ENCODE measurements at regions not wholly inside any gene's neighbourhood (a gene's known extent, or its start where the extent isn't known, plus 50 kb on each side); places are given as distances from the start of the nearest gene placed in this dataset.

DNA sequence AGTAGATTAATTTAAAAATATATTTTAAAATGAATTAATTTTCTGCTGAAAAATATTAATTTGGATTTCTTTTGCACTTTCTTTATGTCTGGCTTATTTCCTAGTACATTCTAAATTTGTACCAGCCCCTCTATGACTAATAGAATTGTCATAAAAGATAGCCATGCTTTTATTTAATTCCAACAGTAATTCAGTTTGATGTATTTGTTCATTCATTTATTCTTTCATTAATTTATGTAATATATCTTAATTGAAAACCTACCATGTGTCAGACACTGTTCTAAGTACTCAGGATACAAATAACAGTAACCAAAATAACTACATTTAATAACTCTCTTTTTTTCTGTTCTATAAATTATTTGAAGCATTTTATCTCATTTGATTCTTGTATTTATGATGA lies 264.0 kb upstream of the CCDC179 start:
- DNase-seq (ENCODE audit: insufficient read length, low spot score) (no peak), FAIRE-seq (no peak)
- TF ChIP-seq, protein P1, sequence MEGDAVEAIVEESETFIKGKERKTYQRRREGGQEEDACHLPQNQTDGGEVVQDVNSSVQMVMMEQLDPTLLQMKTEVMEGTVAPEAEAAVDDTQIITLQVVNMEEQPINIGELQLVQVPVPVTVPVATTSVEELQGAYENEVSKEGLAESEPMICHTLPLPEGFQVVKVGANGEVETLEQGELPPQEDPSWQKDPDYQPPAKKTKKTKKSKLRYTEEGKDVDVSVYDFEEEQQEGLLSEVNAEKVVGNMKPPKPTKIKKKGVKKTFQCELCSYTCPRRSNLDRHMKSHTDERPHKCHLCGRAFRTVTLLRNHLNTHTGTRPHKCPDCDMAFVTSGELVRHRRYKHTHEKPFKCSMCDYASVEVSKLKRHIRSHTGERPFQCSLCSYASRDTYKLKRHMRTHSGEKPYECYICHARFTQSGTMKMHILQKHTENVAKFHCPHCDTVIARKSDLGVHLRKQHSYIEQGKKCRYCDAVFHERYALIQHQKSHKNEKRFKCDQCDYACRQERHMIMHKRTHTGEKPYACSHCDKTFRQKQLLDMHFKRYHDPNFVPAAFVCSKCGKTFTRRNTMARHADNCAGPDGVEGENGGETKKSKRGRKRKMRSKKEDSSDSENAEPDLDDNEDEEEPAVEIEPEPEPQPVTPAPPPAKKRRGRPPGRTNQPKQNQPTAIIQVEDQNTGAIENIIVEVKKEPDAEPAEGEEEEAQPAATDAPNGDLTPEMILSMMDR (IDR thresholded peaks at IDR 0.05; ENCODE audit: insufficient read depth, missing control alignments) = no peak

DNA sequence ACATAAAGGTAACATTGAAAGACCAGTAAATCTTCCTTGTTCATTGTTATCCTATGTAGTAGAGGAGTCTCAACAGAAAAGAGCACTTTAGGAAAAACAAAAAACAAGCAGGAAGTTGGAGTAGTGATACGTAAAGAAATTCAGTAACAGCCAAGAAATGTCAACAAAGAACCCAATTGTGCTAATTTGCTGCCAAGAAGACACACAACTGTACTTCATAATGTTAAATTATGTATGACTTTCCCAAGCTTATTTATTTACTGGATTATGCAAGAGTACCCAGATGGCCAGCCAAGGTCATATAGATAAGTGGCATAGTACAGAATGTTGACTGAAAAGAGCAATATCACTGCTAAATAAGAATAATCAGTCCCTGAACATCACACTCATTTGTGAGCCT lies 264.7 kb upstream of the CCDC179 start:
- DNase-seq (ENCODE audit: insufficient read length, low spot score) (no peak), FAIRE-seq (no peak)
- TF ChIP-seq, protein P1 (IDR thresholded peaks at IDR 0.05; ENCODE audit: insufficient read depth, missing control alignments) = no peak

DNA sequence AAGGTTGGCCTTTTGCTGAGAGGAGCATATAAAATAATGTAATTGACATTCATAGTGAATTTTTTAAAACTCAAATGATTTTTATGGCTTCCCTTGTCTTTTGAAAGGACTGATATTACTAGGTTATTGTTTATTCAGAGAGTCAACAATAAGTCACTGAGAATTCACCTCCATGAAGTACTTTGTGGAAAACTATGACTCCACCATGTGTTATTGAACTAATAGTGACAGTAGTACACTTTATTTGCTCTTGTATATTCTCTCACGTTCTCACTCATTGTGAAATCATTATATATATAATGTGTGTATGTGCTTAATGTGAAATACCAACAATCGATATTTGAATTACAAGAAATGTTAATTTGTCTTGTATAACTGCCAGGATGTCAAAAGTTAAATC lies 267.4 kb upstream of the CCDC179 start:
- TF ChIP-seq, protein P1 (IDR thresholded peaks at IDR 0.05; ENCODE audit: insufficient read depth, missing control alignments) = no peak
- DNase-seq (ENCODE audit: insufficient read length, low spot score) (no peak), FAIRE-seq (no peak)

DNA sequence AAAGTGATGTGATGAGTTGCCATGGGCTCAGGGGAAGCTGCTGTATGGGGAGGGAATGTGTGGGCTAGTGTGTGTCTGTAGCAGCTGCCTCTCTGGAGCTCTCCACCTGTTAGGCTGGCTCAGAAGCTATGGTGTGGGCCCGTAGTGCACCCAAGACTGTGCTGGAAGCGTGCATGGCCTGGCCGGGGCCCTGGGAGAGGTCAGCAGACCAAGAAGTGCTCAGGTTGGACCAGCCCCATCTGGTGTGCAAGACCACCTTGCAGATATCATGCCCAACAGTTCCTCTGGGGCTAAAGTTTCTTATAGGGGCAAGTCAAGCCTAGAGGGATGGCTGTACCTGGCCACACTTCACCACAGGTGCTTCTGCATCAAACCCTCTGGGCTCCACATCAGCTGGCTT lies 274.4 kb upstream of the CCDC179 start:
- TF ChIP-seq, protein P1 (IDR thresholded peaks at IDR 0.05; ENCODE audit: insufficient read depth, missing control alignments) = no peak
- DNase-seq (ENCODE audit: insufficient read length, low spot score) (no peak), FAIRE-seq (no peak)

DNA sequence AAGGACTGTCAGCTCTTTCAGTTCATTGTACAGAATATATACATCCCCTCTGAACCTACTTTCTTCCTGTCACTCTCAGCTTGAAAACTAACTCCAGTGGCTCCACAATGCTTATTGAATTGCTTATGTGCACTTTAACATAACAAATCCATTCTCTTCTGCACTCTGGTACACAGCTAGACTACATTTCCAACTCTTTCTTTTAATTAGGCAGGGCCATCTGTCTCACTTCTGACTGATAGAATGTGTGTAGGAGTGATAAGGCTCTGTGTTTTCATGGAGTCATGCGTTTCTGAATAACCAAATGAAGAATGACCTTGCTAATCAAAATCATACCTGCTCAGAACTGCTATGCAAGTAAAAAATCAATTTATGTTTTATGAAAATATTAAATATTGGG lies 278.5 kb upstream of the CCDC179 start:
- FAIRE-seq (no peak), DNase-seq (ENCODE audit: insufficient read length, low spot score) (no peak)
- TF ChIP-seq, protein P1 (IDR thresholded peaks at IDR 0.05; ENCODE audit: insufficient read depth, missing control alignments) = no peak

DNA sequence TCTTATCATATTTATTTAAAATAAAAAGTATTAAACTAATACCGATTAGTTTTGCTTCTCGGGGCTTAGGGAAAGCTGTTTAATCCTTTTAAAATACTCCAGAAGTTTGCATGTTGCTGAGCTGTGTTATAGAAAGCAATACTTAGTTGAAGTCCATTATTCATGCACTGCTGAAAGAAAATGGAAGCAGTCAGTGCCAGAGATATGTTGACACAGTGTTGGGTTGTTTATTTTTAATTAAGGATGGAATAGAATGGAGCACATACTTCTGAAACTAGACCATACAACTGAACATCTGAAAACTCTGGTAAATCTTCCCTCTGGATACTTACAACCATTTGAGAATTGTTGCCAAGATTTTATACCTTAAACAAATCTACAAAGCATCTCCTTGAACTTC lies 282.7 kb upstream of the CCDC179 start:
- TF ChIP-seq, protein P1 (IDR thresholded peaks at IDR 0.05; ENCODE audit: insufficient read depth, missing control alignments) = no peak
- no peak for DNase-seq (ENCODE audit: insufficient read length, low spot score)
- no peak for FAIRE-seq

DNA sequence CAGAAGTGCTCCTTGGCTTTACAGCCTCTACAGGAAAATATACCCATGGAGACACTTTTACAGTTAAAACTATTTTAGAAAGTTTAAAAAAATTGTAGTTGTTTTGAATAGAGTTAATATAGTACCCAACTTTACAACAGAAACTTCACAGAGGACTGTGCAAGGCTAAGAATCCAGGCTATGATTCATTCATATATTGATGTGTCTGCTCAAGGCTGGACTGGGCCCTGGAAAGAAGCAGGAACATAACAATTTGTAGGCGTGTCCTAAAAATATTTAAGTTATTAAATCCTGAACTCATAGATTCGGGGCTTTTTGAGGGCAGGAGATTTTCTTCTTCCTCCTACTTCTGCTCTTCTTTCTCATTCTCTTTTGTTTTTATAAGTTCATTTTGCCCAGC lies 291.5 kb upstream of the CCDC179 start:
- TF ChIP-seq, protein P1 (IDR thresholded peaks at IDR 0.05; ENCODE audit: insufficient read depth, missing control alignments) = no peak
- DNase-seq (ENCODE audit: insufficient read length, low spot score) = no peak
- no peak for FAIRE-seq

Measured in D721Med (cell line).